Gastrocnemius medialis (tissue), 4 donors: ENCODE measurements at regions not wholly inside any gene's neighbourhood (a gene's known extent, or its start where the extent isn't known, plus 50 kb on each side); places are given as distances from the start of the nearest gene placed in this dataset.
"Not testable (repeated sequence)": the region's sequence is repeated elsewhere in the genome, so short reads cannot be mapped to it uniquely, and the experiment has no call there.

Source experiments
- ATAC-seq, 2 donors: fragments of 150-250 bp; one replicate each; pipeline ENCODE4 v1.9.1; 2016
- DNase-seq, 2 donors: peaks; one replicate each; pipeline ENCODE4 v3.0.0-alpha.2; 2019
- H3K27ac ChIP-seq, 4 donors: fragments of 200-600 bp; sonication (generic); 1 replicate in 1 of 4; 2 replicates in 3 of 4; pipeline ENCODE4 v1.5.1; 2016 to 2018; ENCODE audit warnings: mild to moderate bottlenecking in 2 of 4, moderate library complexity in 1 of 4
- H3K27me3 ChIP-seq, 3 donors: fragments of 200-600 bp; sonication (generic) in 2 of 3; 1 replicate in 1 of 3; 2 replicates in 2 of 3; pipeline versions ENCODE4 v1.5.1 to v1.6.0; 2016 to 2019; ENCODE audit warnings: mild to moderate bottlenecking in 1 of 3, moderate library complexity in 1 of 3
- H3K36me3 ChIP-seq, 2 donors: fragments of 200-600 bp; sonication (generic) in 1 of 2; one replicate each; pipeline ENCODE4 v1.5.1; 2017 to 2018
- H3K4me1 ChIP-seq, 2 donors: fragments of 200-600 bp; sonication (generic) in 1 of 2; one replicate each; pipeline ENCODE4 v1.5.1; 2016 to 2017; ENCODE audit warnings: mild to moderate bottlenecking in 2 of 2
- H3K4me3 ChIP-seq, 4 donors: fragments of 200-600 bp; sonication (generic) in 3 of 4; 1 replicate in 1 of 4; 2 replicates in 3 of 4; pipeline ENCODE4 v1.5.1; 2016 to 2019; ENCODE audit warnings: mild to moderate bottlenecking in 2 of 4
- H3K9me3 ChIP-seq, 3 donors: fragments of 200-600 bp; sonication (generic) in 2 of 3; 1 replicate in 1 of 3; 2 replicates in 2 of 3; pipeline ENCODE4 v1.5.1; 2016 to 2019
- POLR2A ChIP-seq, 2 donors: fragments of 450-650 bp; IDR thresholded peaks; one replicate each; pipeline ENCODE4 v1.6.1; 2017; ENCODE audit warnings: antibody characterized with exemption in 2 of 2, mild to moderate bottlenecking in 2 of 2, moderate library complexity in 2 of 2
- in situ Hi-C, 4 donors: fragments of 200-750 bp; cut with MboI; loops; one replicate each; pipeline versions ENCODE4 v1.15.0 to v1.8.0; 2017; ENCODE audit warnings: low sequenced_read_pairs in 4 of 4
- intact Hi-C: fragments of 100-400 bp; cut with DNase I; formaldehyde crosslinking; loops from one replicate; pipeline ENCODE4 v1.15.1; 2023; ENCODE audit warnings: low total_unique reads
- TF ChIP-seq, protein P1 (sequence below), 5 experiments: fragments of 450-650 bp in 3 of 5; fragments of 200-600 bp in 2 of 5; sonication (generic) in 2 of 5; IDR thresholded peaks in 4 of 5; conservative IDR thresholded peaks in 1 of 5; 1 replicate in 4 of 5; 2 replicates in 1 of 5; pipeline ENCODE4 v1.5.1; 2016 to 2019; ENCODE audit warnings: antibody characterized with exemption in 5 of 5, mild to moderate bottlenecking in 3 of 5, moderate library complexity in 3 of 5

DNA sequence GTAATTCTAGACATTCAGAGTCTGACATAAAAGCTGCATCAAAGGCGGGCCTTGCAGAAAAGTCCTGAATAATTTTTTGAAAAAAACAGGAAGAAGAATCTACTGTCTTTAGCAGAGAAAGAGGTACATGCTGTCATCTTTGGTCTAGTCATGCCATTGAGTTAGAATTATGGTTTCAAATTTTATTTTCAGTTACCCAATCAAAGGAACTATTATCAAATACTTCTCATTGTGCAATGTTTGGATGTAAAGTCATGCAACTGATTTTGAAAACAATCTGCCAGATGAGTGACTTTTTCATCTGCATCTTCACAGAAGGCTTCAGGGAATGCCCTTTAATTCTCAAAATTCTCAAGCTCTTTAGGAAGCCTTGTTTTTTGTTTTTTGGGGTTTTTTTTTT lies 803.5 kb downstream of the FLRT2 start:
- ATAC-seq (no peak), DNase-seq (no peak)
- Histone ChIP-seq H3K4me3 (no peak overlapping the region), H3K27ac (no peak overlapping the region), H3K9me3 (no peaks in the 10 kb centered on the region), H3K27me3 (no peaks in the 10 kb centered on the region), H3K36me3 (no peaks in the 10 kb centered on the region), H3K4me1 (no peaks in the 10 kb centered on the region)
- TF ChIP-seq POLR2A (IDR thresholded peaks at IDR 0.05): no peak
- TF ChIP-seq, protein P1, sequence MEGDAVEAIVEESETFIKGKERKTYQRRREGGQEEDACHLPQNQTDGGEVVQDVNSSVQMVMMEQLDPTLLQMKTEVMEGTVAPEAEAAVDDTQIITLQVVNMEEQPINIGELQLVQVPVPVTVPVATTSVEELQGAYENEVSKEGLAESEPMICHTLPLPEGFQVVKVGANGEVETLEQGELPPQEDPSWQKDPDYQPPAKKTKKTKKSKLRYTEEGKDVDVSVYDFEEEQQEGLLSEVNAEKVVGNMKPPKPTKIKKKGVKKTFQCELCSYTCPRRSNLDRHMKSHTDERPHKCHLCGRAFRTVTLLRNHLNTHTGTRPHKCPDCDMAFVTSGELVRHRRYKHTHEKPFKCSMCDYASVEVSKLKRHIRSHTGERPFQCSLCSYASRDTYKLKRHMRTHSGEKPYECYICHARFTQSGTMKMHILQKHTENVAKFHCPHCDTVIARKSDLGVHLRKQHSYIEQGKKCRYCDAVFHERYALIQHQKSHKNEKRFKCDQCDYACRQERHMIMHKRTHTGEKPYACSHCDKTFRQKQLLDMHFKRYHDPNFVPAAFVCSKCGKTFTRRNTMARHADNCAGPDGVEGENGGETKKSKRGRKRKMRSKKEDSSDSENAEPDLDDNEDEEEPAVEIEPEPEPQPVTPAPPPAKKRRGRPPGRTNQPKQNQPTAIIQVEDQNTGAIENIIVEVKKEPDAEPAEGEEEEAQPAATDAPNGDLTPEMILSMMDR (IDR thresholded peaks at IDR 0.05 in 4 of 5, conservative IDR thresholded peaks at IDR 0.05 in 1 of 5): no peak
- in situ Hi-C loops: no loop called here
- intact Hi-C loops: no loop called here

DNA sequence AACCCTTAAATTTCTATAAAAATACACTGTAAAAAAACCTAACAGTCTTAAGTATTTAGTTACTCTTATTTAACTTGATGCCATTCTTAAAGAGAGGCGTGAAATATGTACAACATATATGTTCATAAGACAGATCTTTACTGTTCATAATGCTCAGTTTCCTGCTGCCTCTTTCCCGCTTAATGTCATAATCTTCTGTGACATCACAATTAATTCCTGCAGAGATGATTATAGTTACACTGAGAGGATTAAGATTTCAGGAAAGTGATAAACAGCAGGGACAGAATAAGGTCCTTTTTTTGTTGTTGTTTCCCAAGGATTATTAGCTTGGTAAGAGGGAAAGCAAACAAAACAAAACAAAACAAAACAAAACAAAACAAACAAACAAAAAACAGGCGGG lies 801.4 kb downstream of the FLRT2 start:
- no peak overlapping the region for H3K4me3 ChIP-seq

DNA sequence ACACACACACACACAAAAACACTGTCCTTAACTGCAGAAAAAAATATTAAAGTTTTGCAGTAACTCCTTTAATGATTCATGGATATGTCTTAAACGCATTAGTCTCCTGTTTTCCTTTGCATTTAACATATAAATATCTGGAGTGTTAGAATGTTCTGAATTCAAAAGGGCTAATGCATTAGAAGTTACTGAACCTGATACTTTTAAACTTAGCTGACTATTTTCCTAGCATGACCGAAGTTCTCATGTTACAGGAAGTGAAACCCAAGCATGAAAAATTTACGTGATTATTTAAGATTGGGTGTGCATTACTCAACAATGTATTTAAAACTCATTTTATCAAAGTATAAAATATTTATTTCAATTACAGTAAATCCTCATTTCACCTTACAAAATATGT lies 791.2 kb downstream of the FLRT2 start:
- Histone ChIP-seq H3K27ac (no peak overlapping the region), H3K9me3 (no peaks in the 10 kb centered on the region), H3K4me1 (no peaks in the 10 kb centered on the region), H3K4me3 (no peak overlapping the region), H3K36me3 (no peaks in the 10 kb centered on the region), H3K27me3 (no peaks in the 10 kb centered on the region)
- TF ChIP-seq, protein P1 (IDR thresholded peaks at IDR 0.05 in 4 of 5, conservative IDR thresholded peaks at IDR 0.05 in 1 of 5): no peak
- TF ChIP-seq POLR2A (IDR thresholded peaks at IDR 0.05): no peak
- DNase-seq (no peak), ATAC-seq (no peak)
- intact Hi-C loops: no loop called here
- in situ Hi-C loops: no loop called here

More for the DNA sequence above, 801.4 kb downstream of the FLRT2 start:
- intact Hi-C loops: no loop called here
- Histone ChIP-seq H3K27me3 (no peaks in the 10 kb centered on the region), H3K4me1 (no peaks in the 10 kb centered on the region), H3K9me3 (no peaks in the 10 kb centered on the region), H3K27ac (no peak overlapping the region), H3K36me3 (no peaks in the 10 kb centered on the region)
- DNase-seq (no peak), ATAC-seq (no peak)
- TF ChIP-seq POLR2A (IDR thresholded peaks at IDR 0.05): no peak
- TF ChIP-seq, protein P1 (IDR thresholded peaks at IDR 0.05 in 4 of 5, conservative IDR thresholded peaks at IDR 0.05 in 1 of 5): no peak
- in situ Hi-C loops: no loop called here

DNA sequence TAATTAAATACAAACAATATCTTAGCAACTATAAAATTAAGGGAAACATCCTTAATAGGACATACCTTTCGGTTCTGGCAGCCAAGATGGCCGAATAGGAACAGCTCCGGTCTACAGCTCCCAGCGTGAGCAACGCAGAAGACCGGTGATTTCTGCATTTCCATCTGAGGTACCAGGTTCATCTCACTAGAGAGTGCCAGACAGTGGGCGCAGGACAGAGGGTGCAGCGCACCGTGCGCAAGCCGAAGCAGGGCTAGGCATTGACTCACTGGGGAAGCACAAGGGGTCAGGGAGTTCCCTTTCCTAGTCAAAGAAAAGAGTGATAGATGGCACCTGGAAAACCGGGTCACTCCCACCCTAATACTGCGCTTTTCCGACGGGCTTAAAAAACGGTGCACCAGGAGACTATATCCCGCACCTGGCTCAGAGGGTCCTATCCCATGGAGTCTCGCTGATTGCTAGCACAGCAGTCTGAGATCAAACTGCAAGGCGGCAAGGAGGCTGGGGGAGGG lies 782.3 kb downstream of the FLRT2 start:
- DNase-seq, intact Hi-C loops, H3K27ac ChIP-seq, H3K4me3 ChIP-seq, H3K36me3 ChIP-seq, H3K4me1 ChIP-seq, ATAC-seq, in situ Hi-C loops, H3K9me3 ChIP-seq, H3K27me3 ChIP-seq: not testable (repeated sequence)

DNA sequence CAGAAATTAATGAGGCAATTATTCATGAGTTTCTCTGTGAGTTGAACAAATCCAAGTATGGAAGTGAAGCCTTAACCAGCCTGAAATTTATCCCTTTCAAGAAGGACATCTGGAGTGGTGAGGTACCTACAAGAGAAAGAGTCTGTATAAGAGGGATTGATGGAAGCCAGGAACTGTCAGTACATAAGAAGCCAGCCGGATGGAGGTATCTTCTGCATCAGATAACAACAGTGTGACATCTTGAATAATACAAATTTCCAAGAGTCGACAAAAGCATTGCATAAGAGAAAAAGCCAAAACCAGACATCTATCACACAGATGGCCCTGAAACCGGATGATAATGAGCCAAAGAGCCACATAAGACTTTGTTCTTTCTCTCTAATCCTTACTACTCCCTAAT lies 781.2 kb downstream of the FLRT2 start:
- DNase-seq (no peak), ATAC-seq (no peak)
- in situ Hi-C loops (no loop called here), intact Hi-C loops (no loop called here)
- Histone ChIP-seq H3K4me1 (no peaks in the 10 kb centered on the region), H3K4me3 (no peak overlapping the region), H3K9me3 (no peaks in the 10 kb centered on the region), H3K27me3 (no peaks in the 10 kb centered on the region), H3K27ac (no peak overlapping the region), H3K36me3 (no peaks in the 10 kb centered on the region)
- no peak for TF ChIP-seq POLR2A (IDR thresholded peaks at IDR 0.05)
- TF ChIP-seq, protein P1 (IDR thresholded peaks at IDR 0.05 in 4 of 5, conservative IDR thresholded peaks at IDR 0.05 in 1 of 5): no peak
